ENCODE measurements at regions not wholly inside any gene's neighbourhood (a gene's known extent, or its start where the extent isn't known, plus 50 kb on each side); places are given as distances from the start of the nearest gene placed in this dataset.

DNA sequence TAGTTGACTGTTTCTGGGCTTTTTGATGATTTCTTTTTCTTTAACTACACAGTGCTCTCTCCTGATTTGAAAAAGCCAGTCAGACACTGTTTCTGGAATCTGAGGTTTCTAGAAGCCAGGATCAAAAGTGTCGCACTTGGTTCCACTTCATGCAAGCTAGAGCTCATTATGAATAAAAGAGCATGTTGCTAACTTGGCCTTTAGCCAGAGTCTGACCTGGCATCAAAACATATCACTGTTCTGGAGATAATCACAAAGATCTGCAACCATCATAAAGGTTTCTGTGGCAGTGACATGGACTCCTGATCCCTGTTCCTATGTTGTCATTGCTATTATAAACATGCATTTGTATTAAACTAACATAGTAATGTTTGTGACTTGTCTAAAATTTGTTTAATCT lies 76.1 kb upstream of the MAPRE2 start:
- TF ChIP-seq FOXA2 (IDR thresholded peaks at IDR 0.05) (no peak), SP1 (IDR thresholded peaks at IDR 0.05) (no peak), FOXA1 (IDR thresholded peaks at IDR 0.05) (no peak), GABPA (IDR thresholded peaks at IDR 0.05 in 1 of 2, conservative IDR thresholded peaks at IDR 0.05 in 1 of 2) (no peak), HNF4A (conservative IDR thresholded peaks at IDR 0.05) (no peak), JUND (IDR thresholded peaks at IDR 0.05) (no peak), RAD21 (IDR thresholded peaks at IDR 0.05) (no peak)
- TF ChIP-seq, protein P1, sequence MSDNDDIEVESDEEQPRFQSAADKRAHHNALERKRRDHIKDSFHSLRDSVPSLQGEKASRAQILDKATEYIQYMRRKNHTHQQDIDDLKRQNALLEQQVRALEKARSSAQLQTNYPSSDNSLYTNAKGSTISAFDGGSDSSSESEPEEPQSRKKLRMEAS (IDR thresholded peaks at IDR 0.05), result no peak
- DNase-seq (ENCODE audit: low spot score), result no peak
- 83% methylated on average over 1 of the region's 1 CpG for WGBS

DNA sequence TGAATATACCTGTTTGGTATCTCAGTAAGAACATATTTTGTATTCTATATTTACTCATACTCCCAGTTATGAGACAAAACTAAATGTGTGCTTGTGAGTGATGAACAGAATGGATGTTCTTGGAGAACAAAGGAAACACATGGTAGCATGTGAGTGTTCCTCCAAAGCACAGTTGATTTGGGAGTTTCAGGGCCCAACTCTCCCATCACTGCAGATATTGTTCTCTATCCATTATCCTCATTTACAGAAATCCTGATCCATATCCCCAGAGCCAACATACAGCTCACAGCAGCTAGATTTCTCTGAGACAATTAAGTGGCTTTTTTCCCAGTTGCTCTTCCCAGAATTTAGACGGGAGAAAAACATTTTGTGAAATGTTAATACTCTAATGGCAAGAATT lies 75.6 kb upstream of the MAPRE2 start:
- WGBS, result 83% methylated on average over 1 of the region's 1 CpG
- Histone ChIP-seq H3K4me3 (ENCODE audit: low read depth in 1 of 3, low read length in 3 of 3) (no peak overlapping the region), H3K27me3 (ENCODE audit: control insufficient read depth in 4 of 4, insufficient read depth in 4 of 4, low read length in 3 of 4) (no peaks in the 10 kb centered on the region), H3K27ac (ENCODE audit: low read depth in 1 of 2, low read length in 2 of 2) (no peak overlapping the region), H3K36me3 (ENCODE audit: control insufficient read depth in 4 of 4, insufficient read depth in 3 of 4, low read depth in 1 of 4, low read length in 3 of 4) (no peaks in the 10 kb centered on the region), H3K4me1 (ENCODE audit: control insufficient read depth in 4 of 4, insufficient read depth in 4 of 4, low read length in 3 of 4) (no peaks in the 10 kb centered on the region), H3K9me3 (ENCODE audit: control insufficient read depth in 4 of 4, low read length in 3 of 4) (no peaks in the 10 kb centered on the region), H3K9ac (ENCODE audit: low read depth in 1 of 2, low read length in 2 of 2) (no peak overlapping the region)
- TF ChIP-seq ZBTB33 (IDR thresholded peaks at IDR 0.05) (no peak), NR2F2 (IDR thresholded peaks at IDR 0.05) (no peak), RAD21 (IDR thresholded peaks at IDR 0.05) (no peak), CTCF (IDR thresholded peaks at IDR 0.05; ENCODE audit: low read depth, low read length, missing input control) (no peak), HNF4A (conservative IDR thresholded peaks at IDR 0.05) (no peak), TAF1 (conservative IDR thresholded peaks at IDR 0.05) (no peak)
- TF ChIP-seq, protein P2, sequence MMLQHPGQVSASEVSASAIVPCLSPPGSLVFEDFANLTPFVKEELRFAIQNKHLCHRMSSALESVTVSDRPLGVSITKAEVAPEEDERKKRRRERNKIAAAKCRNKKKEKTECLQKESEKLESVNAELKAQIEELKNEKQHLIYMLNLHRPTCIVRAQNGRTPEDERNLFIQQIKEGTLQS (IDR thresholded peaks at IDR 0.05), result no peak
- TF ChIP-seq, protein P1 (IDR thresholded peaks at IDR 0.05), result no peak
- no peak for DNase-seq (ENCODE audit: low spot score)

More for the DNA sequence above, 76.1 kb upstream of the MAPRE2 start:
- H3K4me3 ChIP-seq (ENCODE audit: low read depth in 1 of 3, low read length in 3 of 3), result no peak overlapping the region
- no peak overlapping the region for H3K27ac ChIP-seq (ENCODE audit: low read depth in 1 of 2, low read length in 2 of 2)
- H3K36me3 ChIP-seq (ENCODE audit: control insufficient read depth in 4 of 4, insufficient read depth in 3 of 4, low read depth in 1 of 4, low read length in 3 of 4), result no peaks in the 10 kb centered on the region
- no peaks in the 10 kb centered on the region for H3K9me3 ChIP-seq (ENCODE audit: control insufficient read depth in 4 of 4, low read length in 3 of 4)
- H3K27me3 ChIP-seq (ENCODE audit: control insufficient read depth in 4 of 4, insufficient read depth in 4 of 4, low read length in 3 of 4), result no peaks in the 10 kb centered on the region
- H3K9ac ChIP-seq (ENCODE audit: low read depth in 1 of 2, low read length in 2 of 2), result no peak overlapping the region
- no peaks in the 10 kb centered on the region for H3K4me1 ChIP-seq (ENCODE audit: control insufficient read depth in 4 of 4, insufficient read depth in 4 of 4, low read length in 3 of 4)

DNA sequence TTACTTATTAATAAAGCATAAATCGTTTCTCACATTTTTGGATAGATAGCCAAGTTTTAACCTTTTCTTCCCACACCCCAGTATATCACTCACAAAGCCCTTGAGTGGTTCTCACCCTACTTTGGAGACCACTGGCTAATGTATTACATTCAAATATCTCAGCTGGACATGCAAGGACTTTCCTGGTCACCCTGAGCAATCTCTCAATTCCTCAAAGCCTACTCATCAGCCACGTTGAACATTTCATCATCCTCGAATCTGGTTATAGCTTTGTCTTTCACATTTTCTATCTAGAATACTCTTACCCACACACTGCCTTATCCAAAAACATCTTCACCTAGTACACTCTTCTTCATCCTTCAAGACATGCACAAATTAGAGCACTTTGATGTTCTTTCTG lies 71.1 kb upstream of the MAPRE2 start:
- no peak overlapping the region for H3K4me3 ChIP-seq (ENCODE audit: low read depth in 1 of 3, low read length in 3 of 3)
- no peaks in the 10 kb centered on the region for H3K27me3 ChIP-seq (ENCODE audit: control insufficient read depth in 4 of 4, insufficient read depth in 4 of 4, low read length in 3 of 4)
- no peak overlapping the region for H3K27ac ChIP-seq (ENCODE audit: low read depth in 1 of 2, low read length in 2 of 2)
- H3K36me3 ChIP-seq (ENCODE audit: control insufficient read depth in 4 of 4, insufficient read depth in 3 of 4, low read depth in 1 of 4, low read length in 3 of 4), result no peaks in the 10 kb centered on the region
- H3K4me1 ChIP-seq (ENCODE audit: control insufficient read depth in 4 of 4, insufficient read depth in 4 of 4, low read length in 3 of 4), result no peaks in the 10 kb centered on the region
- no peak overlapping the region for H3K9ac ChIP-seq (ENCODE audit: low read depth in 1 of 2, low read length in 2 of 2)
- DNase-seq (ENCODE audit: low spot score), result no peak
- WGBS, result 61% methylated on average over 3 of the region's 3 CpGs
- H3K9me3 ChIP-seq (ENCODE audit: control insufficient read depth in 4 of 4, low read length in 3 of 4), result no peaks in the 10 kb centered on the region
- no peak for TF ChIP-seq ZBTB33 (IDR thresholded peaks at IDR 0.05)
- no peak for TF ChIP-seq SP1 (IDR thresholded peaks at IDR 0.05)
- no peak for TF ChIP-seq NR2F2 (IDR thresholded peaks at IDR 0.05)
- TF ChIP-seq, protein P1 (IDR thresholded peaks at IDR 0.05), result no peak
- TF ChIP-seq YY1 (IDR thresholded peaks at IDR 0.05), result no peak
- TF ChIP-seq TAF1 (conservative IDR thresholded peaks at IDR 0.05), result no peak
- TF ChIP-seq HNF4G (IDR thresholded peaks at IDR 0.05), result no peak
- TF ChIP-seq EGR1 (IDR thresholded peaks at IDR 0.05; ENCODE audit: low read depth in 2 of 2), result no peak
- no peak for TF ChIP-seq JUND (IDR thresholded peaks at IDR 0.05)
- no peak for TF ChIP-seq RXRA (IDR thresholded peaks at IDR 0.05)
- TF ChIP-seq CTCF (IDR thresholded peaks at IDR 0.05; ENCODE audit: low read depth, low read length, missing input control), result no peak
- TF ChIP-seq FOXA1 (IDR thresholded peaks at IDR 0.05), result no peak
- TF ChIP-seq, protein P2 (IDR thresholded peaks at IDR 0.05), result no peak
